ENCODE measurements at regions not wholly inside any gene's neighbourhood (a gene's known extent, or its start where the extent isn't known, plus 50 kb on each side); places are given as distances from the start of the nearest gene placed in this dataset.

DNA sequence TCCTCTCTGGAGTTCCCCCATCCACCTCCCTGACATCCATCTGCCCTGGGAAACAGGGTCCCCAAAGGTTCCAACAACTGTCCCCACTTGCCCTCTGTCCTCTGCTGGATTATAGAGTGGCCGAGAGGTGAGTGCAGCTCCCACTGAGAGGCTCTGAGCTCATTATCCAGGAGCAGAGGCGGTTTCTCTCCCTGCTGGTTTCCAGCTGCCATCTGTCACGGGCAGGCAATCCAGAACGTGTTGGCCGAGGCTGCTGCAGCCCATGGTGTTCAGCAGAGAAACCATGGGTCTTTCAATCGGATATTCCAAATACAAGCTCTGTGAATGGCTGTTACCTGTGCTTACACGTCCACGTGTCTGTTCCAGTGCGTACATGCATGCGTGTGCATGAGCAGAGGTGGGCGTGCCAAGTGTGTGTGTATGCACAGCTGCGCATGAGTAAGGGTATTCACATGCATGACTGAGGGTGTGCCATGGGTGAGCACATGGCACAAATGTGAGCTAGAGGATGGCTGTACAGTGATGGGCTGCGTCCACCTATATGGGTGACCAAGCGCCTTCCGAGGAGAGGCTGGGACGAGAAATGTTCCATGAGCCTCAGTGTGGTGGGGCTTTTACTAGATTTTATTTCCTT, 183.7 kb upstream of the PMEPA1 start:
- TF ChIP-seq POLR2A (IDR thresholded peaks at IDR 0.05): no peak
- TF ChIP-seq POLR2AphosphoS5 (IDR thresholded peaks at IDR 0.05): no peak
- TF ChIP-seq, protein P1, sequence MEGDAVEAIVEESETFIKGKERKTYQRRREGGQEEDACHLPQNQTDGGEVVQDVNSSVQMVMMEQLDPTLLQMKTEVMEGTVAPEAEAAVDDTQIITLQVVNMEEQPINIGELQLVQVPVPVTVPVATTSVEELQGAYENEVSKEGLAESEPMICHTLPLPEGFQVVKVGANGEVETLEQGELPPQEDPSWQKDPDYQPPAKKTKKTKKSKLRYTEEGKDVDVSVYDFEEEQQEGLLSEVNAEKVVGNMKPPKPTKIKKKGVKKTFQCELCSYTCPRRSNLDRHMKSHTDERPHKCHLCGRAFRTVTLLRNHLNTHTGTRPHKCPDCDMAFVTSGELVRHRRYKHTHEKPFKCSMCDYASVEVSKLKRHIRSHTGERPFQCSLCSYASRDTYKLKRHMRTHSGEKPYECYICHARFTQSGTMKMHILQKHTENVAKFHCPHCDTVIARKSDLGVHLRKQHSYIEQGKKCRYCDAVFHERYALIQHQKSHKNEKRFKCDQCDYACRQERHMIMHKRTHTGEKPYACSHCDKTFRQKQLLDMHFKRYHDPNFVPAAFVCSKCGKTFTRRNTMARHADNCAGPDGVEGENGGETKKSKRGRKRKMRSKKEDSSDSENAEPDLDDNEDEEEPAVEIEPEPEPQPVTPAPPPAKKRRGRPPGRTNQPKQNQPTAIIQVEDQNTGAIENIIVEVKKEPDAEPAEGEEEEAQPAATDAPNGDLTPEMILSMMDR (IDR thresholded peaks at IDR 0.05 in 8 of 11, conservative IDR thresholded peaks at IDR 0.05 in 3 of 11): no peak
